ENCODE measurements at regions not wholly inside any gene's neighbourhood (a gene's known extent, or its start where the extent isn't known, plus 50 kb on each side); places are given as distances from the start of the nearest gene placed in this dataset.

GRCh38 chr15:56538901-56539545, 74.1 kb upstream of the MNS1 start:
- TF ChIP-seq, protein P1, sequence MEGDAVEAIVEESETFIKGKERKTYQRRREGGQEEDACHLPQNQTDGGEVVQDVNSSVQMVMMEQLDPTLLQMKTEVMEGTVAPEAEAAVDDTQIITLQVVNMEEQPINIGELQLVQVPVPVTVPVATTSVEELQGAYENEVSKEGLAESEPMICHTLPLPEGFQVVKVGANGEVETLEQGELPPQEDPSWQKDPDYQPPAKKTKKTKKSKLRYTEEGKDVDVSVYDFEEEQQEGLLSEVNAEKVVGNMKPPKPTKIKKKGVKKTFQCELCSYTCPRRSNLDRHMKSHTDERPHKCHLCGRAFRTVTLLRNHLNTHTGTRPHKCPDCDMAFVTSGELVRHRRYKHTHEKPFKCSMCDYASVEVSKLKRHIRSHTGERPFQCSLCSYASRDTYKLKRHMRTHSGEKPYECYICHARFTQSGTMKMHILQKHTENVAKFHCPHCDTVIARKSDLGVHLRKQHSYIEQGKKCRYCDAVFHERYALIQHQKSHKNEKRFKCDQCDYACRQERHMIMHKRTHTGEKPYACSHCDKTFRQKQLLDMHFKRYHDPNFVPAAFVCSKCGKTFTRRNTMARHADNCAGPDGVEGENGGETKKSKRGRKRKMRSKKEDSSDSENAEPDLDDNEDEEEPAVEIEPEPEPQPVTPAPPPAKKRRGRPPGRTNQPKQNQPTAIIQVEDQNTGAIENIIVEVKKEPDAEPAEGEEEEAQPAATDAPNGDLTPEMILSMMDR (conservative IDR thresholded peaks at IDR 0.05; ENCODE audit: low read length): no peak
- TF ChIP-seq EZH2phosphoT487 (IDR thresholded peaks at IDR 0.05; ENCODE audit: borderline replicate concordance, low read depth, low read length): no peak
